ENCODE measurements at regions not wholly inside any gene's neighbourhood (a gene's known extent, or its start where the extent isn't known, plus 50 kb on each side); places are given as distances from the start of the nearest gene placed in this dataset.

DNA sequence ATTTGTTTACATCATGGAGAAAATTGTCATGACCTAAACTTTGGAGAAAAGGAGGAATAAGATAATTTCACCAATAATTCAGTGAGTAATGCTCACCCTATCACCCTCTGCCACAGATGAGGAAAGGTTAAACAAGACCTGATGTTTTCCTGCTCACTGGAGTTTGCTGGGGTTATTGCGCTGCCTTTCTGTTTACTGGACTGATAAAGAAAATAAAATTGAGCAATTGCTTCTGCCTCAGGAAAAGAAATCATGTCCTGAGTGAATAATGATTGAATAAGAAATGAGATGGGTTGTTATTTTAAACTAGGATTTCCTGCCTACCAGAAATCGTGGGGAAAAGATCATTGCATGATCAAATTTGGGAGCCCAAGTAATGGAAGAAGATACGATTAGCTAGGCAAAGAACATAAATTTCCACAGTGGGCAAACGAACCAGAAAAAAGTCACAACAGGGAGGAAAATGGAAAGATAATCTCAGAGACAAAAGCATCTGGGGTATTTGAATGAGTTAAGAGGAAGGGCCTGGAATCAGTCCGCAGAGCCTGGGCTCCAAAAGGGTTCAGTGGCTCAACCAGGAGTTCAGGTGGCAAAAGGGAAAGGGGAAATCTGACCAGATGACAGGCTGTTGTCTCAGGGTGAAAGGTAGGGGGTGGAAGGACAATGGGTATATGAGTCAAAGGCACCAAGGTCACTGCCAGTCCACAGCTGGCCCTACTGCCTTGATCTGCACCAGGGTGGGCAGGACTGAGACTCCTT is 146.8 kb downstream of the FAM43A start:
- no peak for DNase-seq

DNA sequence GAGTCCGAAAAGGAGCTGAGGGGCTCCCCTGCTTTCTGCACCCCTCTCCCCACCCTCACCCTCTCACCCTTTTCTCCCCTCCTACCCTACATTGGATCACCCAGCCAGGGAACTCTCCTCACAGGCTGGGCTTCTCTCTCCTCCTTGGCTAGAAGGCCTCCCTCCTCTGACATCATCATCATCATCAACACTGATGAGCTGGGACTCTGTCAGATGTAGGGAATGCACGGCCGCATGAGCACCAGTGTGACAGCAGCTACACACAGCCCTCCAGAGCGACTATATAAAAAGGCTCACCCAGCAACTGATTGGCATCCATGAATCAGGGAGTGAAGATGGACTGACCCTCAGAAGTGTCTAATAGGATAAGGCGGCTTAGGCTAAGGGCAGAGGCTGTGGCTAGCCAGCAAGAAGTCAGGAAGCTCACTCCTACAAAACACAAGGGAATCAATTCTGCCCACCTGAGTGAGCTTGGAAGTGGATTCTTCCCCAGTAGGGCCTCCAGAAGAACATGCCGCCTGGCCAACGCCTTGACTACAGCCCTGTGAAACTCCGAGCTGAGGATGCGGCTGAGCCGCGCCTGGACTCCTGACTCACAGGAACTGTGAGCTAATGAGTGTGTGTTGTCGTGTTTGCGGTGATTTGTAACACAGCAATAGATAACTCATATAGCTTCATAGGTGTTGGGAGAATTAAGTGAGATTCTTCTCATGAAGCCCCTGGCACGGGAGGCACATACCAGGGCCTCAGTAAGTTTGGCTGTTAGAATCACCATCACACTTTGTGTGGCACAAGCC is 147.6 kb downstream of the FAM43A start:
- no peak for DNase-seq

DNA sequence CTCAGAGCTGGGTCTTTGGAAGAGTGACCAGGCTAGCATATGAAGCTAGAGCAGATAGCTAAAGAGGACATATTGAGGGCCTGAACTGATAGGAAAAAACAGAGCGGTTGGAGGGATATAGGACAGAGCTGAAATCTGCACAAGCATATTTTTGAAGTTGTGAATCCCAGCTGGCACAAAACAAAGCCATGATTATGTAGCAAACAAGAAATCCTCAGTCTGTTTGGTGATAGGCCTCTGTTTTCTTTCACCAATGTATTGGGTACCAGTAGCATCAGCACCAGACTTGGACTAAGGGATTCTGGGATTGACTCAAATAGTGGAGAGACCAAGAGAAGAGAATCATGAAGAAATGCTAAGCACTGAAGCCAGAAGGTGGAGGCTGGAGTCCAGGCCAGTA is 151.0 kb downstream of the FAM43A start:
- DNase-seq = peak in 2 of 56 donors; percentile 9 to 25

DNA sequence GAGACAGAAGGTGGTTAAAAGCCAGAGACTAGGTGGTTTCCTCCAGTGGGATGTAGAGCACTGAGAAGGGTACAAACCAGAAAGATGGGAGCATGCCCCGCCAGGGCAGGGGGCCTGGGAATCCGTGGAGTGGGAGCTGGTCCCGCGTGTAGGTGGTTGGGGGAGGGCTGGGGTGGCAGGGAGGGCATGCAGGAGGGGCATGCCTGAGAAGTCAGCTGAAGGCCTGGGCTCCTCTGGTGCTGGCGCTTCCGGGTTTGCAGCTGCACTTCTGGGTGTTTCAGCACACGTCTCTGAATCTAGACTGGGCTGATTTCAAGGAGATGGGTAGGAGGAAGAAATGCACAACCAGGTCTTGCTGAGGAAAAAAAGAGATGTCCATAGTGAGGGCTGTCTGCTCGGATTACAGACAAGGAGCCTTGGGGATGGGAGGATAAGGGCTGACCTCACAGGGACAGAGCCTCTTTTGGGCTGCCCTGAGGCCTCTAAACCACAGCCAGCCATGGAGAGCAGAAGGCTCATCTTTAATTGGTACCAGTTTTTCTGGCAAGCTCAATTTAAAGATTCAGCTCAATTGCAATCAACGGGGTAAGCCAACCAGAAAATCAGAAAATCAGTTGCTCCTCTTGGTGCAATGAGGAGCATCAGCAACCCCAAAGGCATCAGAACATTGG is 151.9 kb downstream of the FAM43A start:
- DNase-seq = no peak

DNA sequence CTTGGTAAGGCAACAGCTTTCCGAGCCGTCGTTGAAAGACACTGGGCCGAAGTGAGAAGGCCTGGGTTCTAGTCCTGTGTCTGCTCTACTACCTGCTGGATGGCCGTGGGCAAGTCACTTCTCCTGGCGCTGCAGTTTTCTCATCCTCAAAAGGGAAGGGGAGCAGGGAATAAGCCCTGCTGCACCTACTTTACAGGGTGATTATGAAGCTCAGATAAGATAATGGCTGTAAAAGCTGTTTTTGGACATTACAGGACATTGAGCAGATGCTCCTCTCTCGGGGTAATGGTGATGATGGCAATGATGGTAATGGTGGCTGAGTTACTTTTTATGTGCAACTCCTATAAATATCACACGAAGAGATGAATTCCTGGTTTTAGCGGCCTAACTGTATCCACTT is 152.6 kb downstream of the FAM43A start:
- no peak for DNase-seq

DNA sequence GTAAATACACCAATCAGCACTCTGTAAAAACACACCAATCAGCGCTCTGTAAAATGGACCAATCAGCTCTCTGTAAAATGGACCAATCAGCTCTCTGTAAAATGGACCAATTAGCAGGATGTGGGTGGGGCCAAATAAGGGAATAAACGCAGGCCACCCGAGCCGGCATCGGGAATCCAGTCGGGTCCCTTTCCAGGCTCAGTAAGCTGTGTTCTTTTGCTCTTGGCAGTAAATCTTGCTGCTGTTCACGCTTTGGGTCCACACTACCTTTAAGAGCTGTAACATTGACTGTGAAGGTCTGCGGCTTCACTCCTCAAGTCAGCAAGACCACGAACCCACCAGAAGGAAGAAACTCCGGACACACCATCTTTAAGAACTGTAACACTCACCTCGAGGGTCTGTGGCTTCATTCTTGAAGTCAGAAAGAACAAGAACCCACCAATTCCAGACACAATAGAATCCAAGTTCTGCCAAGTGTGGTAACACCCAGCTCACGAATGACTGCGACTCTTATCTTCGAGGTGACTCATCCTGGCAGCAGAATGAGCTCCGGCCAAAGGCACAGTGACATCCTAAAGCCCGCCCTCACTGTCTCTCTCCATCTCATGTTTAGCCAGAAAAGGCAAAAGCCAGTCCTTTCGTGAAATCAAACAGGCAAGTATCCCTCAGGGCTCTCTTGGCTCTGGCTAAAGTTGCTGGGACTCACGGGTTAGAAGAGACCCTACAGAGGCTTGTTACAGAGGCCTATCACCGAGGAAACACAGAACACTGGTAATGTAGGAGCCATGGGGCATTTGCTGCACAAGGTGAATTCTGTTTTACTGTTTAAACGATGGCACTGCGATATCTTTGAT is 155.2 kb downstream of the FAM43A start:
- DNase-seq = no peak

DNA sequence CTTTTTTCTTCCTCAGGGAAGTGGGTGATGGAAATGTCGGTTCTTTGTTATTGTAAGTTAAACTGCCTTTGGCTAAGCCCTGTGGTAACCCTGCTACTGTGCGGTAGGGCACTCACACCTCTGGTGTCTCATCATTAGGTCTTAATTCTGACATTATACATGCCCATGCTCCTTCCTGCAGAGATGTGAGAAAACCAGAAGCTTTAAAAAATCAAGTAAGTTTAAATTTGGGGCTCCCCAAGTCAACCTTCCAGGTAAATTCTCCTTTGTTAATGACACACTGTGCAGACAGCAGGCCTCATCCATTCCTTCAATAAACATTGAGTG is 155.8 kb downstream of the FAM43A start:
- no peak for DNase-seq

DNA sequence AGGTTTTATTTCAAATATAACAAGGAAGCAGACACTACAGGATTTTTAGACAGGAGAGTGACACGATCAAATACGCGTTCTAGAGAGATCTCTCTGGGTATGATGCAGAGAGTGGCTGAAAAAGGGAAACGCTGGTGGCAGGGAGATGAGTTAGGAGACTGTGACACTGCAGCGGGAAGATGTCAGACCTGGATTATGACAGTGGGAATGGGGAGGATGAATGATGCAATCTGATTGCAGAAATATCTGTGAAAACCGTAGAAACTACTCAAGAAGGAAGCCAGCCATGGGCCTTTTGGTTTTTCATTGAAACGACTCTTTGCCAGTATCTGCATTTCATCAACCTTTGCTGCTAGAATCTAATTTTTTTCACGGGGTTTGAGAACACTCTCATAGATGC is 157.9 kb downstream of the FAM43A start:
- no peak for DNase-seq

DNA sequence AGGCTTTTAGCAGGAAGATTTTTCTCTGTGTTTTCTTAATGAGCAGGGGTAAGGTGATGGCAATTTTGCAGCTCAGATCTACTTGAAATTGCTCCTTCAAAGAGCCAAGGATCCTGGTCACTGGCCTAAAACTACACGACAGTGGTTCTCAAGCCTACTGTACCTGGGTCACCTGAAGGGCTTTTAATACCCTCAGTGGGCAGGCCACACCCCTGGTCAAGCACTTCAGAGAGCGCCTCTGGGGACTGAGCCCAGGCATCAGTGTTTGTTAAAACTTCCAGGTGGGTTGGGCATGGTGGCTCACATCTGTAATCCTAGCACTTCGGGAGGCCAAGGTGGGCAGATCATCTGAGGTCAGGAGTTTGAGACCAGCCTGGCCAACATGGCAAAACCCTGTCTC is 158.4 kb downstream of the FAM43A start:
- no peak for DNase-seq

DNA sequence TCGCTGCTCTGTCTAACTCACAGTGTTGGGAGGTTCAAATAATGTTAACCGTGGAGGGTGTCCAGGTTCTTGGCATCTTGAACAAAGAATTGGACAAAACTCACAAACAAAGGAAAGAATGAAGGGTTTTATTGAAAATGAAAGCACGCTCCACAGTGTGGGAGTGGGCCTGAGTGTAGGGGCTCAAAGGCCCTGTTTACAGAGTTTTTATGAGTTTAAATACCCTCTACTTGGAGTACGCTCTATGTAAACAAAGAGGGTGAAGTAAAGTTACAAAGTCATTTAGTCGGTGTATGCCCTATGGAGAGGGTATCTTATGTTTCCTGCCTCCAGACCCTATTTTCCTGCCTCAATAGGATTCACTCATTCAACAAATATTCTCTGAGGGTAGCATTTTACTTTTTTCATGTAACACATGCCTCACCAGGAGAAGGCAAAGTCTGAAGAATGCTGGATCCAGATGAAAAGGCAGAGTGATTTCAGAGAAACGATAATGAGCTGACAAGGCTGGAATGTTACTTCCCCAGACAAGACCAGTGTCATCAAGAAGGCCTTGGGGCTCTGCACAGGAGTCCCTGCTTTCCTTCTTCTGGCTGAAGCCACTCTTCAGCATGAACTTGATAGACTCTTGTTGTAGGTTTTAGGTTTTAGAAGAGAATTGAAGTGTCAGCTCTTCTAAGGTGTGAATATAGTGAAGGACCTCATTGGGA is 163.6 kb downstream of the FAM43A start:
- DNase-seq = no peak

DNA sequence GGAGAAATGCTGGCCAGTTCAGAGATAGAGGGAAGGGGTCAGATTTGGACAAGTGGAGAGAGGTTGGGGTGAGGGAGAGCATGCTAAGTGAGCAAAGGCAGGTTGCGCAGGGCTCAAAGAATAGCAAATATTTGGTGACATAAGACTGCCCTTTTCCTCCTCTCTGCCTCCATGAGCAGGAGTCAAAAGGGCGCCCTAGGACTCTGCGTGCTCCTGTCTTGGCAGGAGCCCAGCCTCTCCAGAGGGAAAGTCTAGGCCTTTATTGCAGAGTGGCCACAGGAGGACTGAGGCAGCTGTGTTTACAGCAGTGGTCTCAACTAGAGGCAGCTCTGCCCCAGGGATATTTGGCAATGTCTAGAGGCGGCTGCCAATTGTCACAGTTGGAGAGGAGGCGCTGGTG is 165.6 kb downstream of the FAM43A start:
- DNase-seq = no peak

DNA sequence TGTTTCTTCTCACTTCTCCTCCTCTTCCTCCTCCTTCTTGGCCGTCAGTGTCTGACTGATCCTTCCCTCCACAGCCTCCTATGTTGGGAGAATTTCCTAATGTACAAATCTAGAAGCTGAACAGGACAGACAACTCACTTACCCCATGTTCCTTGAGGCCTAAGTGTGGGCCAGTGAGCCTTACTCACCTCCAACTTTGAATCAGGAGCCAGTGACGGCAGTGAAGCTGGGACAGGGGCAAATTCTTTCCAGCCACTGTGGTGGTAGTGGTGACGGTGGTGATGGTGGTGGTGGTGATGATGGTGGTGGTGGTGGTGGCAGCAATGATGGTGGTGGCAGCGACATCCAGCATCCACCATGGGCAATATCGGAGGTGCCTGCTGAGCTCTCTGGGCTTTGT is 166.3 kb downstream of the FAM43A start:
- DNase-seq = no peak

DNA sequence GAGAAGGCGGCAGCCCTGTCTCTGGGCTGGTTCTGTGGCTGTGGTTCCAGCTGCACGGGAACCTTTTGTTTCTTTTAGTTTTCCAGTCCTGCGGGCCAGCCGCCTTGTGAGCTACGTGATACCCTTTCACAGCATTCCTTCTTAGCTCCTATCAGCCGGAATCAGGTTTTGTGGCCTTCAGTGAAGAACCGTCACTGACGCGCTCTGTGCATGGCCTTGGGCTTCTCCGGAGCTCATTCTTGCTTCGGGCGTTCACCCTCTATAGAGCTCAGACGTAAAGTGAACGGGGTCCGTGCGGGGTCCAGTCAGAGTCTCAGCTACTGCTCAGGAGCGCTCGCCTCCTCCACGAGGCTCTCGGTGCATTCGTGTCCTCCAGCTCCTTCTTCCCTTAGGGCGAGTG is 166.7 kb downstream of the FAM43A start:
- DNase-seq = no peak

DNA sequence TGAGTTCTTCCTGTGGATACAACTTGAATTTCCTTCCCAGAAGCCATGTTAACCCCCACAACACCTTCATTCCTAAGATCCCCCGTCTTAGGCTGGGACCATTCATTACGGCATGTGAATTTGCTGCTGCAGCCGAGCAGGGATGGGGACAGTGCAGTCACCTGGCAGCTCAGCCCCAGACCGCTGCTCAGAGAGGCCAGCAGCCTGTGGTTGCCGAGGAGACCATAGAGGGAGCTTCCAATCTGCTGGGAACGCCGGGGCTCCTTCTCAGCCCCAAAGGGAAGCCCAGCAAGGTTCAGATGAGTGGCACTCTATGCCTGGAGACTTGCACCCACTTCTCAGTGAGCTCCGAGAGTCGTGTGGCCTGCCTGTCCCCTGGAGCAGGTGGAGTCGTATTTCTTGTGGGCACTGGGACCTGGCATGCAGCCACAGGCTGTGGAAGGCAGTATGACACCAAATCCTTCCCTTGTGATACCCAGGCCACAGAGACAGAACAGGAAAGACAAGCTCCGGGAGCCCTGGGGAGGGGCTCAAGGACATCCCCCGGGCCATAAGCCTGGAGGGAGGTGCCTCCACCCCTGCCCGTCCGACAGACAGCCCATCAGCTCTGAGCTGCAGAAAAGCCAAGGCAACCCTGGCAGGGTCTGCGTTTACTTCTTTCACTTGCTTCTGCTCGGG is 167.3 kb downstream of the FAM43A start:
- no peak for DNase-seq

DNA sequence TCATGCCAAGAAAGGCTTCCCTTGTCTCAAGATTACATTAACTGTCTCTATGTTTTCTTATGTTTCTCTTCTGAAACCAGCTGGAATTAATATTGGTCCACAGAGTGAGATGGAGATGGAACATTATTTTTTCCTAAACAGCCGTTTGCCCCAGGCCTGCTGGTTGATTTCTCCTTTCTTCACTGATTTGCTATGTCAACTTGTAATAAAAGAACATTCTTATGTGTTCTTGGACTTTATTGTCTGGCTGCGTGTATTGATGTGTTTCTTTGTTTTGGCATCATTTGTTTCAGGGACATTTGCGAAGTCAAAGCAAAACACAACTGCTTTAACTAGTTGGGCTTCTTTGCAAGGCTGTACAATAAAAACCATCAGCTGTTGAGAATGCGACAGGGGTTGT is 168.5 kb downstream of the FAM43A start:
- no peak for DNase-seq

DNA sequence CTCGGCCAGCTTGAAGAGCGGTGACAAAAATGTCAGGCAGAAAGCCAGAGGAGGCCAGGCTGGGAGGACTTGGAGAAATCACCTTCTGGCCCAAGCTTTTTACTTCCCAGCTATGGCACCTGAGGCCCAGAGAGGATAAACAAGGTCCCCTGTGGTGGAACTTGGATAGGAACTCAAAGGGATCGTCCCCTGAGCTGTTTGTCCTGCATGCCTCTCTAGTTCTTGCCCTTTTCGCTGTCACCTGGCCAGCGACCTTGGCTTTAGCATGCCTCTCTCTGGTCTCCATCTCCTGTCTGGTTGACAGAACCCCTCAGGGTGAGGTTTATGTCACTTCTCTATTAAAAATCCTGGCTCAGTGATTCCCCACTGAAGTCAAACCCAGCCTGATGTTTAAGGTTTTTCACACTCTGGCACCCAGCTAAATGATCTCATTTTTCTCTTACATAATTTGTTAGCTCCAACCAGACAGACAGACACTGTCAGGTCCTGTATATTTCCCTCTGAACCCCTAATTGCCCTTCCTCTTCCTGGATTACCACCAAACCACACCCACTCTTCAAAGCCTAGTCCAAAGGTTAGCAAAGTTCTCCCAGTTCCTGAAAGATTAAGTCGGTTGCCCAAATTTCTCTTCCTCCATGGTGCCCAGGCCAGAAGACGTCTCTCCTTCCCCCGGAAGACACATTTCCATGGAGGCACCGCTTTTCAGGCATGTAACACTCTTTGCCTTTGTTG is 169.1 kb downstream of the FAM43A start:
- DNase-seq = no peak

DNA sequence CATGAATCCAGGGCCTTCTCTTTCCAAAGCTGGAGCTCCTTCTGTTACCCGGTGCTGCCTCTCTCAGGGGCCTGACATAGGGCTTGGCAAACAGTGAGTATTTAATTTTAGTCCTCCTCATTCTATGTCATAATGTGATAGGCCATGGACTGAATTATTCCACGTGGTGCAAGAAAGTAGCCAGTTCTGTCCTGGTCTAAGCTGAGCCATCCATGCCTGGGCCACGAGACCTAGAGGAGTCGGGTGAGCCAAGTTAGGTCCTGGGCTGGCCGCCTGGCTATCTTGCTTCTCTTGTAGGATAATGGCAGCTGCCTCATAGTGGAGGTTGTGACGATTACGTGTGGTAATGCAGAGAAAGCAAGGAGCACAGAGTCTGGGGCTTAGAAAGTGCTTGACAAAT is 170.6 kb downstream of the FAM43A start:
- DNase-seq = no peak

DNA sequence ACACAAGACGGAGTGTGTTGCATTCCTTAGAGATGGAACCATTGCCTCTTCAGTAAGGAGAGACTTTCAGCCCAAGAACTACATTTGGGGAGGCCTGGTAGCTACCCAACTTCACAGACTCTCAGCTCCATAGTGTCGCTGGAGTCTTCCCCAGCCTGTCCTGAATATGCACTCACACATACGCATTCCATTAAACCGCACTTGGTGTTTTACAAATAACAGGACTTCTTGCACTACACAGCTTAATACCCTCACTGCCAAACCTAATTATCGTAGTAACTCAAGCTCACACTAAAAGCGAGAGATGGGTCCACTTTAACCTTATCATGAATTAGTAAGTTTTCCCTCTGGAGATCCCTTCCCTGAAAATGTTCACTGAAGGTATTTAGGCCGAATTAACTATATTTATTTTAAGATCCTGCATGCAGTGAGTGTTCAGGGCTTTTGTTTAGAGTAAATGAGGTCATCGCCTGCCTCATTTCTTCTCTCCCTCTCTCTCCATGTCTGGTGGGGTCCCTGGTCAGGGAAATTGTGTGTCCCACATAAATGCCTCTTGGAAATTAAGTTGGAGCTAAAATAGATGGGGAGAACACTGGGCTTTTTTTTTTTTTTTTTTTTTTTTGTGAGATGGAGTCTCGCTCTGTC is 171.9 kb downstream of the FAM43A start:
- no peak for DNase-seq

DNA sequence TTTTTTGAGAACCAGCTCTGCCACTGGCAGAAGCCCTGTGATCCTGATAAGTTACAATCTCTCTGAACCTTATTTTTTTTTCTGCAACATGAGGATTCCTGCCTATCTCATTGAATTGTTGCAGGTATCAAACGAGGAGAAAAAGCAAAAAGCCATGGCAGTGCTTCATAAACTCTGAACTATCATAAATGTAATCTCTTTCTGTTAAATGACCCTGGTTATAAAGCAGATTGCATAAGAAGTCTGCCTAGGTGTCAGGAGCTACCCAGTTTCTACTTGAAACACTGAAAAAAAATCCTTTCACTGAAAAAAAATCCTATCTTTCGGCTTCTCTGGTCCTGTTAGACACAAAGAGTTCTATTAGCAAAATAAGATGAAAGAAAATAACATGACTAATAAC is 172.7 kb downstream of the FAM43A start:
- DNase-seq = no peak

Data from amygdala (tissue), 56 donors.